GM21515 (cell line): ENCODE measurements at regions not wholly inside any gene's neighbourhood (a gene's known extent, or its start where the extent isn't known, plus 50 kb on each side); places are given as distances from the start of the nearest gene placed in this dataset.
A peak's percentile ranks its signal among the peaks of the same experiment; 100 is the strongest.

Experiments used
- ATAC-seq: cut with Tn5 transposase; IDR thresholded peaks from one replicate; pipeline ENCODE4 v1.9.1; 2021; ENCODE audit not compliant: unreplicated experiment

- ATAC-seq = no peak
These were observed 95.3 kb upstream of the KLHL29 start for GRCh38 chr2:23289671-23290070.

DNA sequence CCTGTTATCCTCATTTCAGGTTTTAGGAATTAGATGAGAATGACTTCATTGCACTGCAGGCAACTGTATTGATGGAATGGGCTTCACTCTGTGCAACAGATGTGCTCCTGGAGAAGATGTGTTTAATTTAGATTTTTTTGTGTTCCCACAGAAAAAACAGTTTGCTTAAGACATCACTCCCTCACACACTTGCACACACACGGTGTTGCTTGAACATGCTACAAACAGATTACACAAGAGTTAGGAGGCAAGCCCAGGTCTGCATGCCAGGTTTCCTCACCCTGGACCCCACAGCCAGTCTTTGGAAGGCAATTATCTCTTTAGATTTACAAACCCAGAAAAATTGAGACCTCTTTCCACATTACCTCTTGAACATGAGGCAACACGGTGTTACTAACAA, 93.7 kb upstream of the KLHL29 start:
- ATAC-seq = no peak

DNA sequence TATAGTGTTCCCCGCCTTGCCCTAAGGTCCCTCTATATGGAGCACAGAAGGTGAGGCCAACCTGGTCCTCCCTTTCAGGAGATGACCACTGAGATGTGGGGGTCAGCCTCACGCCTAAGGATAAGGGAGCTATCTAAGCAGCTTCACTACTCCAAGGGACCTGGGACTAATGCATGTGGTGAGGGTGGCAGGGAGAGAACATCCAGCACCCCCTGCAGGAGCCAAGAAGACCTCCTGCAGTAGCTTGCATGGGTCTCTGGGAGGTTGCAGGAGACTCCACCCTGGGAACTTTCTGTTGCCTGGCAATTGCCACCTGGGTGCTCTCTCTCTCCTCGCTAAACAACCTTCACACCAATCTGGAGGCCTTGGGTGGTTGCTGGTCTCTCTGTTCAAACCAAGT, 93.0 kb upstream of the KLHL29 start:
- no peak for ATAC-seq

DNA sequence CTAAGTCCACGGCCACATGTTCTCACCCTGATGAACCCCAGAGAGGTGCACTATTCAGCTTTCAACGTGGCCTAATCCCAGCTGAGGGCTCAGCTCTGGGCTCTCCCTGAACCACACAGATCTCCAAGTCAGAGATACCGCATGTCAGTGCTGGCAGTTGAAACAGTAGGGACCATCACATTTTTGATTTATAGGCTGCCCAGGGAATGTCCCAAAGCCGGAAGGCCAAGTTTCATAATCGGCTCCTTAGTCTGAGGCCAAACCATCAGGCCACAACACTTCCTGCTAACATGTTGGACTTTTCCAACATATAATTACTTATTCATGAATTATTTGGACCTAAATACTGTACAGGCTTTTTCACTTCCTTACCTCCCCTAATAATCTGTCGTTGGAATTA, 91.9 kb upstream of the KLHL29 start:
- no peak for ATAC-seq

DNA sequence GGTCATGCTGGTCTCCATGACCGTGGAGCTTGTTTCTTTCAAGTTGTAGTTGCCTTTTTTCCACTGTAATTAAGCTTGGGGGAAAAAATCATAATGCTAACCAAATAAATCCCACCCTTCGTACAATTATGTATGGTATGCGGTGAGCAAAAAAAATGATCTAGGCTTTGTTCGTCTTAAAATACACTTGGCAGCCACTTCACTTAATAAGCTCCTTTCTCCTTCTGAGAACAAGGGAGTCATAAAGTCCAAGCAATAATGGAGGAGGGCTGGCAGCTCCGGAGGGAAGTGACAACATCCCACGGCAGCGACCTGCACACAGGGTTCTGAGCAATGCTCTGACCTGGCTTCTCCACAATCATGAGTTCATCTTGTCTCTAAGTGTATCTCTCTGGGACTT, 91.2 kb upstream of the KLHL29 start:
- no peak for ATAC-seq

- no peak for ATAC-seq
These were observed 90.7 kb upstream of the KLHL29 start for GRCh38 chr2:23294238-23294637.

GRCh38 chr2:23296691-23297090, 88.3 kb upstream of the KLHL29 start:
- no peak for ATAC-seq

DNA sequence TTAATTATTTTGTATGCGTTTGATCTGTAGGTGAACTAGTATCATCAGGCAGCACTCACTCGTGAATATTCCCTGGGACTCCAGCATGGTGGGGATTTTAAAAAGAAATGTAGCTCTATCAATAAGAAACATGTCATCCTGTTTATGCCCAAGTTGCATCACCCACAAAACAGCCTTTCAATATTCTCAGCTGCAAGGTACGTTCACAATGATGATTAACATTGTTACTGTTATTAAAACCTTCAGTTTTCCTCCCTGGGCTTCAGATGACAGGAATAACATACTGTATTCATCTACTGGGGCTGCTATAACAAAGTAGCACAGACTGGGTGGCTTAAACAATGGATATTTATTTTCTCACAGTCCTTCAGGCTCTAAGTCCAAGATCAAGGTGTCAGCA, 87.9 kb upstream of the KLHL29 start:
- ATAC-seq = no peak

GRCh38 chr2:23298551-23298950, 86.4 kb upstream of the KLHL29 start:
- no peak for ATAC-seq

DNA sequence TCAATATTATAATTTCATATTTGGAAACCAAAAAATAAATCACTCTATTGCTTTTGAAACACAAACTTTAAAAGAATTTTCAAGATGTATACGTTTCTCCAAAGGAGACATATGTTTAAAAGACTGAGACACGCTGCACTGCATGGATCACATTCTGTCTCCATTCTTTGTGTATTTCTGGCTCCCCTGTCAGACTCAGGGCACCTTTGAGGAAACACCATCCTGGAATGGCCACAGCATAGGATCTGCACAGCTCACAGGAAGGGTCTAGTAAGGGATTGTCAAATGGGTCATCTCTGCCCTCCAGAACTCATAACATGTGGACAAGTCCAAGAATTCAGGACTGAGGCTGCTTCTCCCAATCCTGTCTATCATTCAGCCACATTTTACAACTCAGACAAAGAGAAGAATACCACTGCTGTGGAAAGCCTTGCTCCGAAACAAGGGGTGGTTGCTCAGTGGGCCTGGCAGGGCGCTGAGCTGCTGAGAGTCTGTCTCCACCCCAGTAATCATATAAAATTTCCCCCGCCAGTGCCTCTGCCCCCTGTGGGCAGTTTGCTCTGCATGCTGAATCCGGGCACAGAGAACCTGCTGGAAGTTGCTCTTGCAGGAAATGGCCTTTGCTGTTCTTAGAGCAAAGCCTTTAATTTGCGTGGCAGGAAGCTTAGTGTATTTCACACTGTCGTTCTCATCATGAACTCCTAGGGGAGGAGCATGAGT, 85.3 kb upstream of the KLHL29 start:
- ATAC-seq = no peak

DNA sequence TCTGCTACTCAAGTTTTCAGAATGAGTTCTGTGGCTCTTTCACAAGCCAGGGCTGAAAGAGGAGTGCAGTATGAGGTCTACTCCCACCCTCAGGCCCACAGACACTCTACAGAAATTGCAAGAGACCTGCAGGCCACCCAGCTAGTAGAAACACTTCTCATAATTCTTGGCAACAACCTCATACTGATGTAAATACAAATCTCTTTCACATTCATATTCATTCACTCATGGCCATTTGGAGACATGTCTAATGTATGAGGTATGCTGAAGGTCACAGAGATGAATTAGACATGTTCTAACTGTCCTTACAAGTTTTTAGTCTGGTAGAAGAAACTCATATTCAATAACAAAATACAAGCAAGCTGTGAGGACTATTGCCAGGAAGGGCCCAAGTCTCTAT, 83.8 kb upstream of the KLHL29 start:
- ATAC-seq = no peak

GRCh38 chr2:23302591-23302990, 82.4 kb upstream of the KLHL29 start:
- no peak for ATAC-seq

- no peak for ATAC-seq
These were observed 78.6 kb upstream of the KLHL29 start for GRCh38 chr2:23306401-23306800.

DNA sequence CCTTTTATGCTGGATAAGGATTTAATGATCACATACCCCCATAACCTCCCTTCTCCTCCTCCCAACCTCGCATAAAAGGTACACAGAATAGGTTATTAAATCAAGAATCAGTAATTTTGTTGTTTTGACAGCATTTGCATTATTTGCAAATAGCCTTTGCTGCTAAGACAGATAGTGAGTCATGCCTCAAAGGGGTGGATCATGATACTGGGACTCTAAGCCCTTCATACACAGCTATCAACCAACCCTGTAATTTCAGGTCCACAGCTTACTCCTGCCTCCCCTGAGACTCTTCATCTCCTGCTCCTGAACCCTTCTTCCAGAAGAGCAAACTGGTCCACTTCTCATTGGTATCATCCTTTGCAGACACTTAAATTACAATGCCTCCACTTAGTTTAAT, 73.8 kb upstream of the KLHL29 start:
- ATAC-seq = no peak

DNA sequence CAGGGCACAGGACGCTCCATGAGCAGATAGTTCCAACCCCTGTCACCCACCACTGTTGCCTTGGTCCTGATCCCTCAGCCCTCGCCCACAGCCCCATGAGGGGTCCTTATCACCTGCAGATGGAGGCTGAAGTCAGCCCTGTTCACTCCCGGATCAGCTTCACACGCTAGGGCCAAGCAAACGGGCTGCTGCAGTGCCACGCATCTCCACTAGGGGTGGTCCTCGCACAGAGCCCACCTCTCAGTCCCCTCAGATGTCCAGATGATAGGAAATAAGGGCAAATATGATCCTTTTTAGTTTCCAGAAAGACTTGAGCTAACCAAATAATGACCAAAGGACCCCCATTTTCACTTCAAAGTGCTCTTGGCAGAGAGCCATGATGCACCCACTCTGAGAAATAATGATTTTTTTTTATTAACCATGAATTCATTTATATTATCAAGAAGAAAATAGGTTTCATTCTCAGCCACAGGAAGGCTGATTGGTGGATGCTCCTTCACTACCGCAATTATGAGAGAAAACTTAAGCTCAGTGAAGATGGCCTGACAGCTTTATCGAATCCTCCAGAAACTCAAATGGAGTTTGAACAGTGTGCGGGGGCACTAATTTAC, 71.9 kb upstream of the KLHL29 start:
- peak; percentile 81 for ATAC-seq

DNA sequence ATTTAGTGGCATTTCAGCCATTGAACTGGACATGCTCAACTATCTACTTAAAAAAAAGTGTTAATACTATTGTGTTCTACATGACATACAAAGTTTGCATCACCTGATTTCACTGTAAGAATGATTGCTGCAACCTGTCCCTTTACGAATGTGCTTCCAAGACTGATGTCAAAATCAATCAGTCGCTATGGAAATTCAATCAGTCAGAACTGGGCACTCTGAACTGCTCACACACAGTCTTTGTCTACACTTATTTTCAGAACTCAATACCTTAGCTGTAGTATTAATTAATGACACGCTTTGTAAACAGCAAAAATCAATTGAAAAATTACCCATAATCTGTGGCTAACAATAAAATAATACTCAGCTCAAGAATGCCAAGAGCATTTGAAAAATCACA, 70.3 kb upstream of the KLHL29 start:
- ATAC-seq = no peak

GRCh38 chr2:23320058-23320457, 64.9 kb upstream of the KLHL29 start:
- no peak for ATAC-seq

DNA sequence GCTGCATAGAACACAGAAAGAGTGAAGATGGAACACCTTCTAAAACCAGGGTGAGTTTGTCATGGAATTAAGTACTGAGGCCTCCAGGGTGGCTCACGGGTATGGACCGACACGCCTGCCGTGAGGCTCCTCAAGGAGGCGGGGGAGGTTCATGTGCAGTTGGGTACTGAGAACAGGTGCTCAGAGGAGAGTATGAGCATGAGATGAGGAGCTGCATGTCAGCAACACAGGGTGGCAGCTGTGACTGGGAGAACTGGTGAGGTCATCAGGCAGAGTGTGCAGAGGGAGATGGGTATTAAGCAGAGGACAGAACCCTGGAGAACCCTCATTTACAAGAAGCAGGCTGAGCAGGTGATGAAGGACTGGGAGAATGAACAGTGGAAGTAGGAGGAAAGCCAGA, 63.2 kb upstream of the KLHL29 start:
- ATAC-seq = no peak

- no peak for ATAC-seq
These were observed 62.3 kb upstream of the KLHL29 start for GRCh38 chr2:23322567-23323197.

DNA sequence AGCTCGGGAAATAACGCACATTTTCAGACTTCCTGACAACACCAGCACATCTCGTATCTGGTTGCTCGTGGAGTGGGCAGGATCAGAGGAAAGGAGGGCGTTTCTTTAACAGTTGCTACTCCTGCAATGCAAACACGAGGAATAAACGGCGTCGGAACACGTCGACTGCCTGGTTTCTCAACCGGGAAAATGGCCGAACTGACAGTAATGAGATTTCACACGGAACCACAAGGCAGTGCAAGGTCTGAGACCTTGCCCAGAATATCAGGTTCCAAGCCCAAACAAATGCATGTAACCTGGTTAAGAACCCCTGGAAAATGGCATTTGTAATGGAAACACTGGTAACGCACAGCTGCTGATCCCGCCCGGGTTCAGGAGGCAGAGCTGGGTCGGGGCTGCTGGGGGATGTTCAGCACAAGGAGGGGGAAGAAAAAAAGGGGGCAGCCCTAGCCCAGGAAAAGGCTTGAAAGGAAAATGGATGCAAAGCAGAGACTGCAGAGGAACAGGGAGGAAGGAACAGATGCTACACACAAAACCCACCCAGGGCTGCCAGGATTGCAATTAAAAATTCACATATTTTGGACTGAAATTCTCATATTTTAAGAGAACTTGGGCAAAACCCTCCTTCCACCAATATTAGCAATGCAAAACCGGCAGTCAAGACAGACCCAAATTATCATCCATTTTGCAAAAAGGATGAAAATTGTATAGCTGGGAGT, 61.6 kb upstream of the KLHL29 start:
- ATAC-seq = no peak

GRCh38 chr2:23323917-23324680, 60.9 kb upstream of the KLHL29 start:
- ATAC-seq = no peak
